ENCODE measurements at regions not wholly inside any gene's neighbourhood (a gene's known extent, or its start where the extent isn't known, plus 50 kb on each side); places are given as distances from the start of the nearest gene placed in this dataset.

- ATAC-seq = peak; percentile 44 to 59
- no peak for DNase-seq
- intact Hi-C loops (cut with DNase I) = no loop called here
Observed at GRCh38 chr14:98984719-98985041, 287.3 kb downstream of the BCL11B start.

GRCh38 chr14:98993818-98994217, 278.2 kb downstream of the BCL11B start:
- ATAC-seq (no peak), DNase-seq (no peak)
- intact Hi-C loops (cut with DNase I) = no loop called here

DNA sequence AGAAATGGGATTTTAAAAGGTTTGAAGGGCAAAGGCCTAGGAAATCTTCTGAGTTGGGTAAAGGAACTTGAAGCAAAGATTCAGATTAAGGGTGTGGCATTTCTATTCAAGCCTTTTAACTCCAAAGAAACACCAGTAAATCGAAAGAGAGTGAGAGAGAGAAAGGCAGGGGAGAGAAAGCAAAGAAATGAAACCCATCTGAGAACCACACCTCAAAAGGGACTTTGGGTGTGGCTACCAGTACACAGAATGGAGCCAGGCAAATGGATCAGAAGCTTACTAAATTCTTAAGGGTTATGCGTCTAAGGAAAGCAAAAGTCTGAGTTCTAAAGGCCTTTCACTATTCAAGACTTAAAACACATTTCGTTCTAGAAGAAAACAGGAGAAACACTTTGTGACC, 277.4 kb downstream of the BCL11B start:
- ATAC-seq (no peak), DNase-seq (no peak)
- intact Hi-C loops (cut with DNase I) = no loop called here

GRCh38 chr14:98997526-98998205, 274.3 kb downstream of the BCL11B start:
- intact Hi-C loops (cut with DNase I) = no loop called here
- ATAC-seq (no peak), DNase-seq (no peak)

DNA sequence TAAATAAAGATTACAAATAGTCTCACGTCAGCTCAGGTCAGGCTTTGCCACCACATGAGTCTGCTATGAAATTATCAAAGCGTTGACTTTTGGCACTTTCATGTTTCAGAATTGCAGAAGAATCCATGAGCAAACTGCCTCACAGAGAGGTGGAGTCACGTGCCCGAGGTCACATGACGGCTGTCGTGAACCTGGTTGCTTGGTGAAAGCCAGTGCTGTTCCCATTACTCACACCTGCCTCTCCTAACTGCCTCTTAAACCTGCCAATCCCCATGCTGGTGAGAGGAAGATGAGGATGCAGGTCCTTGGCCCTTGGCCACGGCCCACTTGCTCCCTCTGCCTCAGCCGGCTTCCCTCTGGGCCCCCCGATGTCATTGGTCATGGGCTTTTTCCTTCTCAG, 272.7 kb downstream of the BCL11B start:
- intact Hi-C loops (cut with DNase I) = no loop called here
- DNase-seq (no peak), ATAC-seq (no peak)

DNA sequence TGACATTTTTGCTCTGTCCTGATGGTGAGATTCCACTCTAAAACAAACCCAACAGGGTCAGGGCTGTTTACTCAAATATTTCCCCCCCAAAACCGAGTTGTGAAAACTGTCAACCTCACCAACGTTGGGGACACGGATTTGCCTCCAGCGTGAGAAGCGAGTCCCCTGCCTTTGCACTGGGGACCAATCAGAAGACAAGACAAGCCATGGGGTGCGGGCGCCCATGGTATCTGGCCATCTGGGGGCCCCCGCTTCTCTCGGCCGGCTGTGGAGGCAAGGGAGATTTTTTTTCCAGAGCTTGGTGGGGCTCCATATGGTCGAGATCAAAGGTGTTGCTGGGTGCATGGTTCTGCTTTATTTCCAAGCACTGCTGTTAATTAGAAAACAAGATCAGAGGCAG, 272.1 kb downstream of the BCL11B start:
- ATAC-seq = no peak
- intact Hi-C loops (cut with DNase I) = no loop called here
- no peak for DNase-seq

GRCh38 chr14:99001241-99001640, 270.8 kb downstream of the BCL11B start:
- intact Hi-C loops (cut with DNase I) = no loop called here
- no peak for DNase-seq
- ATAC-seq = no peak

- intact Hi-C loops (cut with DNase I) = no loop called here
- no peak for ATAC-seq
- no peak for DNase-seq
Observed at GRCh38 chr14:99003646-99004045, 268.4 kb downstream of the BCL11B start.

GRCh38 chr14:99004112-99004511, 267.9 kb downstream of the BCL11B start:
- DNase-seq (no peak), ATAC-seq (no peak)
- intact Hi-C loops (cut with DNase I) = no loop called here

- ATAC-seq (no peak), DNase-seq (no peak)
- intact Hi-C loops (cut with DNase I) = no loop called here
Observed at GRCh38 chr14:99006276-99006675, 265.7 kb downstream of the BCL11B start.

DNA sequence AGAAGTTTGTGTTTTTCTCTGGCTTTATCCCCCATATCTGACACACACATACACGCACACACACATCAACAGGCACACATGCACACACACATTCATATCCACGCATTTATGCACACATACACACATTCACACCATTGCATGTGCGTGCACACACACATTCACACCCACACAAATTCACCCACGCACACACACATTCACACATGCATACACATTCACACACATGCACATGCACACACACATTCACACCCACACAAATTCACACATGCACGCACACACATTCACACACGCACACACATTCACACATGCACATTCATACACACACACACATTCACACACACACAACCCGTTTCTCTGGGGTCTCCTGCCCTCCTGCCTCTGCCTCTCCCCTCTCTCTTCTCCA, 264.2 kb downstream of the BCL11B start:
- no peak for ATAC-seq
- DNase-seq = no peak
- intact Hi-C loops (cut with DNase I) = no loop called here

GRCh38 chr14:99009871-99010270, 262.1 kb downstream of the BCL11B start:
- no peak for ATAC-seq
- DNase-seq = no peak
- intact Hi-C loops (cut with DNase I) = no loop called here

DNA sequence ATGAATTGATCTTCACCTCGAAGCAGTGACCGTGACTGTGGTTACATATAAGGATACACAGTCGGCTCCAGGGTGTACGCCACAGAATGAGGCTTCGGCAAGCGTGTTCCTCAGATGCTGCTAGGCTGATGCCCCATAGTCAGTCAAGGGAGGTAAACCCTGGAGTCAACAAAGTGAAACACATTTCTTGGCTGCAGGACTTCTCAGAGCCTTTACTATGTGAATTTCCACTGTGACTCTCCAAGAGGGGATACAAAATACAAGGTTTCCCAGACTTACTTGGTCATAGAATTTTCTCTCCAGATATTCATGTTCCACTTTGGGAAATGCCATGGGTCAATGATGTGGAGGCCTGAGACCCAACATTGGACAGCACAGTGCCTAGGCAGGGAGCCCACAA, 260.6 kb downstream of the BCL11B start:
- intact Hi-C loops (cut with DNase I) = no loop called here

DNA sequence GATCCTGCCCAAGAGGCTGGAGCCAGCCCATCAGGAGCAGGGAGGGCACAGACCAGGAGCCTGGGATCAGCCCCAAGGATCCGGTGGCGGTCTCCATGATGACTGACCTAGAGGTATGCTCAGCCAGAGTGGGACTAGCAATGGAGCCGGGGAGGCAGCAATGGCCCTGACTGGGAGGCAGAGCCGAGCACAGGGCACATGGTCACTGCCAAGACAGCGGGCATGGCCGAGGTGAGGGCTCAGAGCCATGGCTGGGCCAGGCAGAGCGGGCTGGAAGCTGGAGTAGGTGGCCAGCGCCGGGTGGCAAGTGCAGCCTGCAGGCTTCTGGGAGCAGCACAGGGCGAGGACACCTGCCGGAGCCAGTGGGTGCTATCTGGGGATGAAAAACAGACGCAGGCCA, 259.3 kb downstream of the BCL11B start:
- intact Hi-C loops (cut with DNase I) = no loop called here
- DNase-seq (no peak), ATAC-seq (no peak)

More for the DNA sequence above, 260.6 kb downstream of the BCL11B start:
- ATAC-seq (no peak), DNase-seq (no peak)

DNA sequence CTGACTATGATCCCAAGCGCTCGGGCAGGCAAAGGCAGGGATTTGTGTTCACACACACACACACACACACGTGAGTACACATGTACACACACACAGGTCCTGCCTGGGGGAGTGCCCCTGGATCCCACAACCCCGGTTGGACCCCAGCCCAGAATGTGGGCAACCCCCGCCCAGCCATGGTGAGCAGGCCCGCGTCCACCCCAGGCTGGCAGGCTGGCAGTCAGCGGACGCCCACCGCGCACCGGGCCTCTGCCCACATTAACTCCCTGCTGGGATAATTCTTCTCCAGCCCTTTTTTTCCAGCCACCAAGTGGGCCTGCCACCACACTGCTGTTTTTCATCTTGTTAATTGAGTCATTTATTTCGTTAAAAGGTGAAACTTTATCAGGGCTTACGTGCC, 256.2 kb downstream of the BCL11B start:
- ATAC-seq (no peak), DNase-seq (no peak)
- intact Hi-C loops (cut with DNase I) = no loop called here

GRCh38 chr14:99023371-99023770, 248.6 kb downstream of the BCL11B start:
- intact Hi-C loops (cut with DNase I) = no loop called here
- no peak for DNase-seq
- ATAC-seq = peak in 1 of 2 donors; percentile 59

- no peak for DNase-seq
- intact Hi-C loops (cut with DNase I) = no loop called here
- no peak for ATAC-seq
Observed at GRCh38 chr14:99024926-99025325, 247.1 kb downstream of the BCL11B start.

- intact Hi-C loops (cut with DNase I) = no loop called here
- DNase-seq = no peak
- ATAC-seq = no peak
Observed at GRCh38 chr14:99025418-99025817, 246.6 kb downstream of the BCL11B start.

DNA sequence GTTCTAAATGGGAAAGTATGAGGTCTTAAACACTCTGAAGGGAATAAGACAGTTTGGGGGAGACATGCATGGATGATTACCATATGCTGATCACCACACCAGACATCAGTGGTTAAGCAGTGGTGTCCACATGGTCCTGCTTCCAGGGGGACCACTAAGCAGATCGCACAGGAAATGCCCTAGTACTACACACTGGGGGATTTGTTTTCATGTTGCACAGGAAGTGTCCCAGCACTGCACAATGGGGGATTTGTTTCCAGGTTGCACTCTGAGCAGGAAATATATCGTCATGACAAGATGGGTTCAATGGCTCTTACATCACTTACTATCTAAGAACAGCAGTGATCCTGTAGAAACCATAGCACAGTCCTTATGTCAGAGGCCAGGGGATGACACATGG, 245.5 kb downstream of the BCL11B start:
- ATAC-seq (no peak), DNase-seq (no peak)
- intact Hi-C loops (cut with DNase I) = no loop called here

DNA sequence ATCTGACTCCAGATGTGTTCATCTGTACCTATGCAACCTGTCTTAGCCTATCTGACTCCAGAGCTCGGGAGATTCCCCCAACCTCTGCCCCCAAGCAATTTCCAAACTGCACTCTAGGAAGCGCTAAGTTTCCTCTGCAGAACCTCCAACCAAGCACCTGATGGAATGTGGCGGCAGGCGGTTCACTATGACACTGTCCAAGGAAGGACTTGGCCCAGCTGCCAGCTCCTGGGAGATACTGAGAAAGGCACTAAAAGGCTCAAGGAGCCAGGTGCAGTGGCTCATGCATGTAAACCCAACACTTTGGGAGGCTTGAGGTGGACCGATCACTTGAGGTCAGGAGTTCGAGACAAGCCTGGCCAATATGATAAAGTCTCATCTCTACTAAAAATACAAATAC, 244.0 kb downstream of the BCL11B start:
- ATAC-seq (no peak), DNase-seq (no peak)
- intact Hi-C loops (cut with DNase I) = no loop called here

GRCh38 chr14:99028521-99028920, 243.5 kb downstream of the BCL11B start:
- DNase-seq (no peak), ATAC-seq (no peak)
- intact Hi-C loops (cut with DNase I) = no loop called here

All from left cardiac atrium (tissue), 4 donors.